Stimulated activated CD4-positive, alpha-beta T cell treated with anti-CD3 and anti-CD28 coated beads, TNF-alpha, amount 100 ng/mL, for 1 hour (primary cell): ENCODE measurements at regions not wholly inside any gene's neighbourhood (a gene's known extent, or its start where the extent isn't known, plus 50 kb on each side); places are given as distances from the start of the nearest gene placed in this dataset.

Experiments
- DNase-seq, 3 donors: peaks; one replicate each; pipeline ENCODE4 v3.0.0-alpha.2; 2020; ENCODE audit warnings: low read depth in 3 of 3, low spot score in 1 of 3

- DNase-seq, result no peak
Observed at GRCh38 chr5:118692811-118693342, 295.5 kb downstream of the DTWD2 start.

GRCh38 chr5:118687661-118688621 is 300.4 kb downstream of the DTWD2 start:
- DNase-seq, result no peak

- DNase-seq, result no peak
Observed at GRCh38 chr5:118687100-118687499, 301.2 kb downstream of the DTWD2 start.

- DNase-seq, result no peak
Observed at GRCh38 chr5:118681655-118682054, 306.7 kb downstream of the DTWD2 start.

- no peak for DNase-seq
Observed at GRCh38 chr5:118679264-118679940, 308.9 kb downstream of the DTWD2 start.

GRCh38 chr5:118678746-118679145 is 309.6 kb downstream of the DTWD2 start:
- no peak for DNase-seq

GRCh38 chr5:118675247-118675646 is 313.1 kb downstream of the DTWD2 start:
- DNase-seq, result no peak

GRCh38 chr5:118657576-118657975 is 330.8 kb downstream of the DTWD2 start:
- DNase-seq, result no peak

- DNase-seq, result no peak
Observed at GRCh38 chr5:118653872-118654271, 334.5 kb downstream of the DTWD2 start.

- no peak for DNase-seq
Observed at GRCh38 chr5:118653183-118653582, 335.2 kb downstream of the DTWD2 start.

GRCh38 chr5:118651002-118651401 is 337.3 kb downstream of the DTWD2 start:
- DNase-seq, result no peak

GRCh38 chr5:118647587-118647986 is 340.8 kb downstream of the DTWD2 start:
- no peak for DNase-seq

GRCh38 chr5:118646917-118647316 is 341.4 kb downstream of the DTWD2 start:
- DNase-seq, result no peak

- no peak for DNase-seq
Observed at GRCh38 chr5:118637947-118638670, 350.2 kb downstream of the DTWD2 start.

GRCh38 chr5:118628660-118629354 is 359.5 kb downstream of the DTWD2 start:
- no peak for DNase-seq

- no peak for DNase-seq
Observed at GRCh38 chr5:118620233-118620632, 368.1 kb downstream of the DTWD2 start.

GRCh38 chr5:118619823-118620222 is 368.5 kb downstream of the DTWD2 start:
- no peak for DNase-seq

- DNase-seq, result no peak
Observed at GRCh38 chr5:118616281-118616680, 372.1 kb downstream of the DTWD2 start.

GRCh38 chr5:118614731-118615456 is 373.5 kb downstream of the DTWD2 start:
- DNase-seq, result no peak

GRCh38 chr5:118611332-118611945 is 376.9 kb downstream of the DTWD2 start:
- no peak for DNase-seq
